WTC11 (cell line): ENCODE measurements at regions not wholly inside any gene's neighbourhood (a gene's known extent, or its start where the extent isn't known, plus 50 kb on each side); places are given as distances from the start of the nearest gene placed in this dataset.

Experiments used
- CREM ChIP-seq: sonication (generic); formaldehyde crosslinking; IDR thresholded peaks from 2 replicates; pipeline ENCODE4 v1.8.1; 2022; ENCODE audit warnings: mild to moderate bottlenecking, missing genetic modification reagents, moderate library complexity
- CTCF ChIP-seq: fragments of 200-600 bp; IDR thresholded peaks from 2 replicates; pipeline ENCODE4 v1.8.0; 2022; ENCODE audit warnings: antibody characterized with exemption
- FOXJ3 ChIP-seq: sonication (generic); formaldehyde crosslinking; IDR thresholded peaks from 2 replicates; pipeline ENCODE4 v1.9.0; 2021; ENCODE audit warnings: missing genetic modification reagents, mild to moderate bottlenecking, borderline replicate concordance
- GRHL2 ChIP-seq: fragments of 250-450 bp; sonication (Bioruptor Pico); IDR thresholded peaks from 2 replicates; pipeline ENCODE4 v1.8.0; 2022; ENCODE audit warnings: mild to moderate bottlenecking, moderate library complexity; ENCODE audit not compliant: insufficient replicate concordance, severe bottlenecking
- IRF1 ChIP-seq: sonication (generic); formaldehyde crosslinking; IDR thresholded peaks from 2 replicates; pipeline ENCODE4 v1.8.0; 2023; ENCODE audit warnings: missing genetic modification reagents
- JAZF1 ChIP-seq: fragments of 250-450 bp; sonication (Bioruptor Pico); IDR thresholded peaks from 2 replicates; pipeline ENCODE4 v1.9.0; 2021; ENCODE audit warnings: moderate library complexity, mild to moderate bottlenecking, inconsistent platforms
- NR3C1 ChIP-seq: sonication (generic); formaldehyde crosslinking; conservative IDR thresholded peaks from 2 replicates; pipeline ENCODE4 v1.8.1; 2023; ENCODE audit warnings: low read depth, mild to moderate bottlenecking, missing genetic modification reagents
- RELA ChIP-seq: sonication (generic); formaldehyde crosslinking; IDR thresholded peaks from 2 replicates; pipeline ENCODE4 v1.8.1; 2022; ENCODE audit warnings: missing genetic modification reagents, mild to moderate bottlenecking, borderline replicate concordance
- USF1 ChIP-seq: sonication (generic); formaldehyde crosslinking; IDR thresholded peaks from 2 replicates; pipeline ENCODE4 v1.8.0; 2022; ENCODE audit warnings: mild to moderate bottlenecking, missing genetic modification reagents
- ZNF121 ChIP-seq: sonication (generic); formaldehyde crosslinking; IDR thresholded peaks from 2 replicates; pipeline ENCODE4 v1.8.0; 2023; ENCODE audit warnings: missing genetic modification reagents
- ZNF423 ChIP-seq: fragments of 250-450 bp; sonication (Bioruptor Pico); IDR thresholded peaks from 2 replicates; pipeline ENCODE4 v2.1.2; 2022; ENCODE audit warnings: mild to moderate bottlenecking, moderate library complexity
- ZSCAN18 ChIP-seq: fragments of 250-450 bp; sonication (Bioruptor Pico); IDR thresholded peaks from 2 replicates; pipeline ENCODE4 v2.1.2; 2022; ENCODE audit warnings: mild to moderate bottlenecking, moderate library complexity

- TF ChIP-seq IRF1 = no peak
- no peak for TF ChIP-seq GRHL2
- no peak for TF ChIP-seq CREM
- no peak for TF ChIP-seq ZNF121 (CRISPR knock-in tag)
- no peak for TF ChIP-seq ZSCAN18 (CRISPR knock-in tag)
- no peak for TF ChIP-seq USF1 (CRISPR knock-in tag)
- TF ChIP-seq CTCF = no peak
- no peak for TF ChIP-seq JAZF1 (CRISPR knock-in tag)
- TF ChIP-seq FOXJ3 = no peak
- TF ChIP-seq ZNF423 (CRISPR knock-in tag) = no peak
- TF ChIP-seq NR3C1 = no peak
- TF ChIP-seq RELA (CRISPR knock-in tag) = no peak
These were observed 1677.3 kb upstream of the CDH6 start for GRCh38 chr5:29516224-29516623.
